Activated T-cell treated with anti-CD3 and anti-CD28 coated beads, Interleukin-2, amount 50 U/mL, for 72 hours (primary cell): ENCODE measurements at regions not wholly inside any gene's neighbourhood (a gene's known extent, or its start where the extent isn't known, plus 50 kb on each side); places are given as distances from the start of the nearest gene placed in this dataset.

Experiments
- ATAC-seq, 2 donors: fragments of 150-1000 bp; cut with Tn5 transposase; replicated peaks in 1 of 2; 2 replicates each; pipeline ENCODE4 v1.10.0; 2021; ENCODE audit warnings: moderate library complexity in 2 of 2, mild to moderate bottlenecking in 1 of 2
- DNase-seq, 2 donors: peaks; one replicate each; pipeline ENCODE4 v3.0.0; 2021 to 2022; ENCODE audit warnings: mixed read lengths in 1 of 2
- H3K27ac Mint-ChIP-seq: one replicate; pipeline ENCODE4 v1.8.0; 2022; ENCODE audit warnings: mild to moderate bottlenecking, moderate library complexity, mixed read lengths
- H3K27me3 Mint-ChIP-seq: one replicate; pipeline ENCODE4 v1.8.0; 2022; ENCODE audit warnings: low read depth, mixed read lengths
- H3K36me3 Mint-ChIP-seq, 2 donors: one replicate each; pipeline ENCODE4 v1.8.0; 2022; ENCODE audit warnings: mixed read lengths in 2 of 2, mild to moderate bottlenecking in 1 of 2; ENCODE audit not compliant: insufficient read depth in 2 of 2
- H3K4me1 Mint-ChIP-seq: one replicate; pipeline ENCODE4 v1.8.0; 2022; ENCODE audit warnings: low read depth, mixed read lengths
- H3K4me3 Mint-ChIP-seq, 2 donors: one replicate each; pipeline ENCODE4 v1.8.0; 2022; ENCODE audit warnings: mild to moderate bottlenecking in 2 of 2, mixed read lengths in 2 of 2, moderate library complexity in 2 of 2
- H3K9me3 Mint-ChIP-seq, 2 donors: one replicate each; pipeline ENCODE4 v1.8.0; 2022; ENCODE audit warnings: mixed read lengths in 2 of 2

DNA sequence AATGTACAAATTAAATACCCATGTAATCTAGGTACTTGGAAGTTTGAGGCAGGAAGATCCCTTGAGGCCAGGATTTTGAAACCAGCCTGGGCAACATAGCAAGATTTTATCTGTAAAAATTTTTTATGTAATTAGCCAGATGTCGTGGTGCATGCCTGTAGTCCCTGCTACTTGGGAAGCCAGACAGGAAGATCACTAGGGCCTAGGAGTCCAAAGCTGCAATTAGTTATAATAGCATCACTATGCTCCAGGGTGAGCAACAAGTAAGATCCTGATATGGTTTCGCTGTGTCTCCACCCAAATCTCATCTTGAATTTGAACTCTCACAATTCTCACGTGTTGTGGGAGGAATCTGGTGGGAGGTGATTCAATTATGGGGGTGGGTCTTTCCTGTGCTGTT lies 535.8 kb downstream of the TENT5A start:
- Mint-ChIP-seq H3K36me3 (no peaks in the 10 kb centered on the region), H3K9me3 (peaks cover 5% of the 10 kb centered on the region in 2 donors), H3K4me3 (no peak overlapping the region), H3K27me3 (no peaks in the 10 kb centered on the region), H3K27ac (no peak overlapping the region), H3K4me1 (no peaks in the 10 kb centered on the region)
- DNase-seq (no peak), ATAC-seq (no peak)

DNA sequence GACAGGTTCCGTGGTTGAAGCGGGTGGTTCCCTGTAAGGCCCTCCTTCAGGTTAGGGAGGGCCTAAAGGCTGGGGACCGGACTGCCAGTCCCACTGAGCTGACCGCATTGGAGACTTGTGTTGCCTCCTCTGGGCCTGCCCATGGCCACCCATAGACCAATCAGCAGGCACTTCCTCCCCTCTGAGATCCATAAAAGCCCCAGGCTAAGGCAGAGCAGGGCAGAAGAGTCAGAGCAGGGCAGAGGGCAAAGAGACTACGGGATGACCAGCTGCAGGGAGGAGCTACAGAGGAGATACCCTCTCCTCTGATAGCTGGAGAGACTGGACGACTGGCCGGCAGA lies 537.4 kb downstream of the TENT5A start:
- Mint-ChIP-seq H3K4me1 (no peaks in the 10 kb centered on the region), H3K4me3 (no peak overlapping the region), H3K27ac (no peak overlapping the region), H3K36me3 (no peaks in the 10 kb centered on the region), H3K9me3 (peaks cover 8 to 9% of the 10 kb centered on the region in 2 donors), H3K27me3 (no peaks in the 10 kb centered on the region)
- ATAC-seq (no peak), DNase-seq (no peak)

DNA sequence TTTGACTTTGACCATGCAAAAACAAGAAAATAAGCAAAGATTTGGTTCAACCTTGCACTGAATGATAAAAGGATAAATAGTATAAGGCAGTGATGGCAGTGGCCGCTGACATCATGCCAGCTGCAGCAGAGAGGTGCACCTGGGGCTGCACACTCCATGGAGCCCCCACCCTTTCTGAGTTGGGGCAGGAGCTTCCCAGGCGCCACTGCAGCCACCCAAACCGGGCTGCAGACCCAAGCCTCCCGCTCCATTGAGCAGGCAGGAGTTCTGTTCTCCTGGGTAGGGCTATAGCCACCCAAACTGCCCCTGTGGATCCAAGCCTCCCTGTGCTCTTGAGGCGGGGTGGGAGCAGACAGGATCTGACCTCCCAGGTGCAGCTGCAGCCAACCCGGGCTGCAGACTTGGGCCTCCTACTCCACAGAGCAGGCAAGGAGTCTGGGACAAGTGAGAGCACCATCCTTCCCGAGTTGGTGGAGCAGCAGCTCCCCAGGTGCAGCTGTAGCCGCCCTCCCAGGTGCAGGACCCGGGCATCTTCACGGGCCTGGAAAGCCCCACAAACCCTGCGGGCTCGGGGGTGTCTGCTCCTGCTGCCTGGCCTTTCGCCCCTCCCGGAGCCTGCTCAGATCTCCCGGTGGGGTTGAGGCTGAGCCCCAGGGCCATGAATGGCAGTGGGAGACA lies 537.9 kb downstream of the TENT5A start:
- H3K27me3 Mint-ChIP-seq = no peaks in the 10 kb centered on the region
- ATAC-seq = no peak

DNA sequence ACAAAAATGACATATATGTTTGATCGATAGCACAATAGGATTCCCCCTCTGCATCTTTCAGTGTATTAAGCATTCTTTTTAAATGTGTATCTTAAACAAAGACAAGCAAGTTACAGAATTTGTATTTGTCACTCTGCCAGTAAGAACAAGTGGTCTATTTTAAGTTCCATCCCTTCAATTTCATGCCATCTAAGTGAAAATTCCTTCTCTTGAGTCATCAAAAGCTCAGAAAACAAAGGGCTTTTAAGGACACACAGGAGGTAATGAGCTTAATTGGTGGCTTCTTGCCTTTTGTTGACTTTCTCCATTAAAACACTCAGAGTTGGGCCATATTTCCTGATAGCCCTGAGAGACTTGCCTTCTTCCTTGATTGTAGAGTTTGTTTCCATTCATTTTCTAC lies 547.8 kb downstream of the TENT5A start:
- ATAC-seq (no peak), DNase-seq (no peak)
- H3K9me3 Mint-ChIP-seq = peaks cover 0 to 4% of the 10 kb centered on the region in 2 donors
- no peaks in the 10 kb centered on the region for H3K27me3 Mint-ChIP-seq
- no peaks in the 10 kb centered on the region for H3K36me3 Mint-ChIP-seq
- H3K4me3 Mint-ChIP-seq = no peak overlapping the region
- no peak overlapping the region for H3K27ac Mint-ChIP-seq
- no peaks in the 10 kb centered on the region for H3K4me1 Mint-ChIP-seq

More for the DNA sequence above, 537.9 kb downstream of the TENT5A start:
- H3K4me3 Mint-ChIP-seq = no peak overlapping the region
- no peak for DNase-seq
- H3K36me3 Mint-ChIP-seq = no peaks in the 10 kb centered on the region
- H3K4me1 Mint-ChIP-seq = no peaks in the 10 kb centered on the region
- H3K9me3 Mint-ChIP-seq = peaks cover 8 to 9% of the 10 kb centered on the region in 2 donors
- no peak overlapping the region for H3K27ac Mint-ChIP-seq

DNA sequence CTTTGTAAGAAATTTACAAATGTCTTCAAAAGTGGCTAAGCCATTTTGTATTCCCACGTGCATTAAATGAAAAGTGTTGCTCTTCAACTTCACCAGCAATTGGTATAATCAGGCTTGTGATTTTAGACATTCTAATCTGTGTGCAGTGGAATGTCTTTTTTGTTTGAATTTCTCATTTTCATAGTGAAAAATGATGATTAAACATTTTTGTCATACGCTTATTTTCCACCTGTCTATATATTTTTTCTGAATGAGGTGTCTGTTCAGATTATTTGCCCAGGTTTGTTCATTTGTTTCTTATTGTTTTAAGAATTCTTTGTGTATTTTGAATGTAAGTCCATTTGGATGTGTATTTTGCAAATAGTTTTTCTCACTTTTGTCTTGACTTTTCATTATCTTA lies 558.1 kb downstream of the TENT5A start:
- H3K9me3 Mint-ChIP-seq = peaks cover 3 to 4% of the 10 kb centered on the region in 2 donors
- no peaks in the 10 kb centered on the region for H3K4me1 Mint-ChIP-seq
- H3K27ac Mint-ChIP-seq = no peak overlapping the region
- H3K4me3 Mint-ChIP-seq = no peak overlapping the region
- no peak for ATAC-seq
- no peak for DNase-seq
- no peaks in the 10 kb centered on the region for H3K36me3 Mint-ChIP-seq
- no peaks in the 10 kb centered on the region for H3K27me3 Mint-ChIP-seq

DNA sequence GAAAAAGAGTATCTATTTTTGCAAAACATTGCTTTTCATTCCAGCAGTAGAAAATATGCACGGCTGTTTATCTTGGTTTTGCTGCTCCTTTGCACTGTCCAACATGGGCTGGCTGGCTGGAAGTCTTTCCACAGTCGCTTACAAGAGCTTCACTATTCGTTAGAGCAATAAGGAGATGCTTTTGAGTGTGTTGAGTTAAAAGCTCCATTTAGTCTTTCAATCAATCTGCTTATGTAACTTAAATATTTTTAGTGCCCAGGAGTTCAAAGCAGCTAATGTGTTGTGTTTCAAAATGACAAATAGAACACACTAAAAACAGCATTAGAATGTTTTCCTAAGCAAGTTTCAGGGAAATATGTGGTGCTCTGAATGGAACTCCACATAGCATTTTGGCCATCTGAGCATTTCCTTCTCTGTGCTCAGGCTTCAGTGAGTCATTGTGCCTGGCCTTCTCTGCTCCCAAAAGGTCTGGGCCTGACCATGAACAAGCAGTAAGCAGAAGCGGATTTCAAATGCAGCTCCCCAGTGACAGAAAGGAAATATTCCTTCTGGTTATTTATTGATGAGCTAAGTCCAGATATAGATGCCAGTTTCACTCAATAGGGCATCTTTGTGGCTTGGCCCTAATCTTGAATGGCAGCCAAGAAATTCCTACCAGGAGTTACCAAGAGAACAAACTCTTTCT lies 580.3 kb downstream of the TENT5A start:
- no peaks in the 10 kb centered on the region for H3K4me1 Mint-ChIP-seq
- DNase-seq (no peak), ATAC-seq (no peak)
- no peak overlapping the region for H3K4me3 Mint-ChIP-seq
- H3K36me3 Mint-ChIP-seq = no peaks in the 10 kb centered on the region
- H3K9me3 Mint-ChIP-seq = peaks cover 0 to 2% of the 10 kb centered on the region in 2 donors
- no peaks in the 10 kb centered on the region for H3K27me3 Mint-ChIP-seq
- no peak overlapping the region for H3K27ac Mint-ChIP-seq

DNA sequence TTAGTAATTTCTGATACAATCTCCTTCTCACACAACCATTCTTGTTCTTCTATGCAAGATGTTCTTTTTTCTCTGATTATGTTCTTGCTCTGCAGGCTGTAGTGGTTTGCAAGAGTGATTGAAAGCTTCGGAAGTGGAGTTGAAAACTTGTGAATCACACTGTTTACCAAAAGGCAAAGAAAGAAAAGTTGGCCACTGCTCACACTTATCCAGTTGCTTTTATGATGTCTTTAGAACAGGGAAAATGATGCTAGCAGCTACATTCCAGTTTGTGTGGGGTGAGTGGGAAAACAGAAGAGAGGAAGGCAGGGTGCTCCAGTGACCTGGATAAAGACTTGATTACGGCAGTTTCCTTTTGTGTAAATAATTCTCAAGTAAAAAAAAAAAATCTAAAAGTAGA lies 583.3 kb downstream of the TENT5A start:
- no peak overlapping the region for H3K27ac Mint-ChIP-seq
- no peaks in the 10 kb centered on the region for H3K36me3 Mint-ChIP-seq
- H3K4me3 Mint-ChIP-seq = no peak overlapping the region
- ATAC-seq = no peak
- H3K27me3 Mint-ChIP-seq = no peaks in the 10 kb centered on the region
- H3K4me1 Mint-ChIP-seq = no peaks in the 10 kb centered on the region
- DNase-seq = no peak
- peaks cover 0 to 2% of the 10 kb centered on the region in 2 donors for H3K9me3 Mint-ChIP-seq

DNA sequence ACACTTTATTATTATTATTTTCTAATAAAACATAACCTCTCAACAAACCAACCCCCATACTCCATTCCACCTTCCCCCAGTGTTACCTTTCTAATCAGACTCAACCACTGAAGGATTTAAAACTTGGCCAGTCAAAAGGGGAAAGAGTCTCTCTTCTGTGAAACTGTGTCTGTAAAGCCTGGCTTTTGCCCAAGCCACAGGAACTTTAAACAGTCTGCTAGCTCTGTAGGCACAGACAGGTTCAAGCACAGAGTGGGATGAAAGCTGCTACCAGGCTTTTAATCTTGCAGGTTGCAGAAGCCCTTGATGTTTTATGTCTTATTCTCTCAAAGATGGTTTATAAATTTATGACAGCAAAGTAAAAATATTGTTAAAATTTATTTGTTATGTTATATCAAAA lies 585.7 kb downstream of the TENT5A start:
- Mint-ChIP-seq H3K4me3 (no peak overlapping the region), H3K36me3 (no peaks in the 10 kb centered on the region), H3K27ac (no peak overlapping the region), H3K27me3 (no peaks in the 10 kb centered on the region), H3K4me1 (no peaks in the 10 kb centered on the region), H3K9me3 (peaks cover 0 to 2% of the 10 kb centered on the region in 2 donors)
- no peak for DNase-seq
- no peak for ATAC-seq

DNA sequence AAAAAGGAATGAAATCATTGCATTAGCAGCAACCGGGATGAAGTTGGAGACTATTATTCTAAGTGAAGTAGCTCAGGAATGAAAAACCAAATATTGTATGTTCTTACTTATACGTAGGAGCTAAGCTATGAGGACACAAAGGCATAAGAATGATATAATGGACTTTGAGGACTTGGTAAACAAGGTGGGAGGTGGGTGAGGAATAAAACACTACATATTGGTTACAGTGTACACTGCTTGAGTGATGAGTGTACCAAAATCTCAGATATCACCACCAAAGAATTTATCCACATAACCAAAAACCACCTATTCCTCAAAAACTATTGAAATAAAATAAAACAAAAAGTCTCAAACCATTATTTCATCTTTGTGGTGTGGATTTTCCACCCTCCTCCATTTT lies 593.5 kb downstream of the TENT5A start:
- ATAC-seq = no peak

DNA sequence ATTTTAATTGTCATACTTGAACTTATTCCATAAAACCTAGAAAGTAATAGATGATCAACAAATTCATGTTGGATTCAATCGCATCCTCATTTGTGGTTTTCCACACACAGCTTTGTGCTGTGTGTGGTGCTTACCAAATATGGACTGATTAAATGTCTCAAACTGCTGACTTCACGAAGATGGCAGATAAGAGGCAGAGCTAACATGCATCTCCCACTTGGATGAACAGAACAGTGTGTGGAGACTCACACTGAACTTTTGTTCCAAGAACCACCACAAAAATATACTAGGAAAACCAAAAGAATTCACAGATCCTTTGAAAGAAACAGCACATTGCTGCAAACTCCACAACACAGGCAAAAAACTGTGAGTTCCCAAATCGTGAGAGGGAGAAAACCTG lies 603.7 kb downstream of the TENT5A start:
- Mint-ChIP-seq H3K4me1 (no peaks in the 10 kb centered on the region), H3K36me3 (peaks cover 1 to 2% of the 10 kb centered on the region in 2 donors), H3K4me3 (no peak overlapping the region), H3K9me3 (peaks cover 6 to 7% of the 10 kb centered on the region in 2 donors), H3K27me3 (no peaks in the 10 kb centered on the region), H3K27ac (no peak overlapping the region)
- ATAC-seq (no peak), DNase-seq (no peak)

More for the DNA sequence above, 593.5 kb downstream of the TENT5A start:
- Mint-ChIP-seq H3K27me3 (no peaks in the 10 kb centered on the region), H3K4me1 (no peaks in the 10 kb centered on the region), H3K36me3 (no peaks in the 10 kb centered on the region), H3K27ac (no peak overlapping the region), H3K9me3 (peaks cover 2 to 5% of the 10 kb centered on the region in 2 donors), H3K4me3 (no peak overlapping the region)
- no peak for DNase-seq

DNA sequence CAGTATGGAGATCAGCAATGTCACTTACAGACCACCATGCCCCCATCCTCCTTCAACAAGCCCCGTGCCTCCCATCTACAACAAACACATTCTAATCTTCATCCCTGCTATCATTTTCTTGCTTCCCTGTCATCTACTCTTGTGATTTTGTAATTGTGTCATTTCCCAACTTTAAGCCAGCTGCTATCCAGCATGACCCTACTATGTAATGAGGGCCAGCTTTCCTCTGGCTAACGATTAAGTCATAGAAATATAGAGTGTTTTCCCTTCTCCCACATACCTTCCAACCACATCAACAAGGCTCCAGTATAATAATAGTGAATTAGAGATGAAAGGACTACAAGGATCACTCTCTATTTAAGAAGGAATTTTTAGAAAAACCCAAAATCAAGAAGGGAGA lies 607.0 kb downstream of the TENT5A start:
- H3K4me3 Mint-ChIP-seq = no peak overlapping the region
- no peaks in the 10 kb centered on the region for H3K27me3 Mint-ChIP-seq
- H3K27ac Mint-ChIP-seq = no peak overlapping the region

GRCh38 chr6:81144346-81144745 lies 608.1 kb downstream of the TENT5A start:
- Mint-ChIP-seq H3K27ac (no peak overlapping the region), H3K4me3 (no peak overlapping the region), H3K36me3 (peaks cover 0 to 2% of the 10 kb centered on the region in 2 donors), H3K4me1 (no peaks in the 10 kb centered on the region), H3K9me3 (peaks cover 6 to 10% of the 10 kb centered on the region in 2 donors), H3K27me3 (no peaks in the 10 kb centered on the region)
- no peak for DNase-seq
- no peak for ATAC-seq

More for the DNA sequence above, 607.0 kb downstream of the TENT5A start:
- Mint-ChIP-seq H3K4me1 (no peaks in the 10 kb centered on the region), H3K36me3 (peaks cover 0 to 2% of the 10 kb centered on the region in 2 donors), H3K9me3 (peaks cover 4 to 7% of the 10 kb centered on the region in 2 donors)
- no peak for DNase-seq
- ATAC-seq = no peak

- peaks cover 0 to 2% of the 10 kb centered on the region in 2 donors for H3K36me3 Mint-ChIP-seq
- H3K27ac Mint-ChIP-seq = no peak overlapping the region
- H3K4me1 Mint-ChIP-seq = no peaks in the 10 kb centered on the region
- DNase-seq (no peak), ATAC-seq (no peak)
- H3K27me3 Mint-ChIP-seq = no peaks in the 10 kb centered on the region
- H3K9me3 Mint-ChIP-seq = peaks cover 3 to 19% of the 10 kb centered on the region in 2 donors
- no peak overlapping the region for H3K4me3 Mint-ChIP-seq
Observed at GRCh38 chr6:81138236-81138635, 614.2 kb downstream of the TENT5A start.

GRCh38 chr6:81130969-81131368 lies 621.5 kb downstream of the TENT5A start:
- Mint-ChIP-seq H3K27ac (no peak overlapping the region), H3K9me3 (peaks cover 0 to 5% of the 10 kb centered on the region in 2 donors), H3K4me3 (no peak overlapping the region), H3K4me1 (no peaks in the 10 kb centered on the region), H3K36me3 (no peaks in the 10 kb centered on the region), H3K27me3 (no peaks in the 10 kb centered on the region)
- DNase-seq (no peak), ATAC-seq (no peak)
